ENCODE measurements at regions not wholly inside any gene's neighbourhood (a gene's known extent, or its start where the extent isn't known, plus 50 kb on each side); places are given as distances from the start of the nearest gene placed in this dataset.
A peak's percentile ranks its signal among the peaks of the same experiment; 100 is the strongest.

GRCh38 chr9:134526584-134527477, 114.8 kb upstream of the COL5A1 start:
- Histone ChIP-seq H3K4me3 (replicated peaks in 1 of 4; ENCODE audit: control extremely low read depth in 1 of 4, insufficient read depth in 1 of 4, low read depth in 3 of 4, low read length in 4 of 4) (peak overlapping the region in 1 of 4 experiments; percentile 34), H3K36me3 (ENCODE audit: control insufficient read depth, insufficient read depth, low read length) (no peaks in the 10 kb centered on the region), H3K4me1 (ENCODE audit: control insufficient read depth, extremely low read depth, insufficient read depth, low read length) (no peaks in the 10 kb centered on the region), H3K9me3 (ENCODE audit: control insufficient read depth, insufficient read depth, low read depth, low read length) (no peaks in the 10 kb centered on the region), H3K79me2 (ENCODE audit: control insufficient read depth, insufficient read depth, low read length) (no peaks in the 10 kb centered on the region), H3K9ac (ENCODE audit: insufficient read depth, low read length) (no peak overlapping the region), H4K20me1 (ENCODE audit: control insufficient read depth, extremely low read depth, insufficient read depth, low read length) (no peaks in the 10 kb centered on the region), H3K4me2 (ENCODE audit: extremely low read depth, insufficient read depth, low read length) (peak overlapping the region; percentile 59), H3K27me3 (ENCODE audit: control insufficient read depth, insufficient read depth, low read length) (no peaks in the 10 kb centered on the region), H2AFZ (ENCODE audit: low read length) (no peak overlapping the region), H3K27ac (ENCODE audit: insufficient read depth, low read length) (no peak overlapping the region)
- no peak for DNase-seq (ENCODE audit: low read depth in 2 of 2)
- TF ChIP-seq CTCF (conservative IDR thresholded peaks at IDR 0.05 in 1 of 2, IDR thresholded peaks at IDR 0.05 in 1 of 2; ENCODE audit: low read depth in 1 of 2, low read length in 2 of 2) (no peak), EZH2 (IDR thresholded peaks at IDR 0.05; ENCODE audit: low read length, missing control alignments) (no peak)

GRCh38 chr9:134530724-134531123, 110.9 kb upstream of the COL5A1 start:
- Histone ChIP-seq H3K27ac (ENCODE audit: insufficient read depth, low read length) (no peak overlapping the region), H2AFZ (ENCODE audit: low read length) (no peak overlapping the region), H4K20me1 (ENCODE audit: control insufficient read depth, extremely low read depth, insufficient read depth, low read length) (no peaks in the 10 kb centered on the region), H3K4me3 (replicated peaks in 1 of 4; ENCODE audit: control extremely low read depth in 1 of 4, insufficient read depth in 1 of 4, low read depth in 3 of 4, low read length in 4 of 4) (no peak overlapping the region), H3K79me2 (ENCODE audit: control insufficient read depth, insufficient read depth, low read length) (no peaks in the 10 kb centered on the region), H3K4me2 (ENCODE audit: extremely low read depth, insufficient read depth, low read length) (no peak overlapping the region), H3K27me3 (ENCODE audit: control insufficient read depth, insufficient read depth, low read length) (no peaks in the 10 kb centered on the region), H3K9me3 (ENCODE audit: control insufficient read depth, insufficient read depth, low read depth, low read length) (no peaks in the 10 kb centered on the region), H3K36me3 (ENCODE audit: control insufficient read depth, insufficient read depth, low read length) (no peaks in the 10 kb centered on the region), H3K9ac (ENCODE audit: insufficient read depth, low read length) (no peak overlapping the region), H3K4me1 (ENCODE audit: control insufficient read depth, extremely low read depth, insufficient read depth, low read length) (peaks cover 9% of the 10 kb centered on the region)
- no peak for DNase-seq (ENCODE audit: low read depth in 2 of 2)
- TF ChIP-seq EZH2 (IDR thresholded peaks at IDR 0.05; ENCODE audit: low read length, missing control alignments): no peak
- no peak for TF ChIP-seq CTCF (conservative IDR thresholded peaks at IDR 0.05 in 1 of 2, IDR thresholded peaks at IDR 0.05 in 1 of 2; ENCODE audit: low read depth in 1 of 2, low read length in 2 of 2)

GRCh38 chr9:134531220-134531970, 110.2 kb upstream of the COL5A1 start:
- H3K4me2 ChIP-seq (ENCODE audit: extremely low read depth, insufficient read depth, low read length): no peak overlapping the region
- no peak overlapping the region for H3K9ac ChIP-seq (ENCODE audit: insufficient read depth, low read length)
- H3K36me3 ChIP-seq (ENCODE audit: control insufficient read depth, insufficient read depth, low read length): no peaks in the 10 kb centered on the region
- H3K79me2 ChIP-seq (ENCODE audit: control insufficient read depth, insufficient read depth, low read length): no peaks in the 10 kb centered on the region
- DNase-seq (ENCODE audit: low read depth in 2 of 2): no peak
- H3K4me1 ChIP-seq (ENCODE audit: control insufficient read depth, extremely low read depth, insufficient read depth, low read length): peaks cover 13% of the 10 kb centered on the region
- H3K4me3 ChIP-seq (replicated peaks in 1 of 4; ENCODE audit: control extremely low read depth in 1 of 4, insufficient read depth in 1 of 4, low read depth in 3 of 4, low read length in 4 of 4): no peak overlapping the region
- TF ChIP-seq CTCF (conservative IDR thresholded peaks at IDR 0.05 in 1 of 2, IDR thresholded peaks at IDR 0.05 in 1 of 2; ENCODE audit: low read depth in 1 of 2, low read length in 2 of 2) (peak in 1 of 2 donors; percentile 16), EZH2 (IDR thresholded peaks at IDR 0.05; ENCODE audit: low read length, missing control alignments) (no peak)
- no peak overlapping the region for H3K27ac ChIP-seq (ENCODE audit: insufficient read depth, low read length)
- H4K20me1 ChIP-seq (ENCODE audit: control insufficient read depth, extremely low read depth, insufficient read depth, low read length): no peaks in the 10 kb centered on the region
- H3K9me3 ChIP-seq (ENCODE audit: control insufficient read depth, insufficient read depth, low read depth, low read length): no peaks in the 10 kb centered on the region
- no peak overlapping the region for H2AFZ ChIP-seq (ENCODE audit: low read length)
- H3K27me3 ChIP-seq (ENCODE audit: control insufficient read depth, insufficient read depth, low read length): no peaks in the 10 kb centered on the region
